ENCODE measurements at regions not wholly inside any gene's neighbourhood (a gene's known extent, or its start where the extent isn't known, plus 50 kb on each side); places are given as distances from the start of the nearest gene placed in this dataset.

DNA sequence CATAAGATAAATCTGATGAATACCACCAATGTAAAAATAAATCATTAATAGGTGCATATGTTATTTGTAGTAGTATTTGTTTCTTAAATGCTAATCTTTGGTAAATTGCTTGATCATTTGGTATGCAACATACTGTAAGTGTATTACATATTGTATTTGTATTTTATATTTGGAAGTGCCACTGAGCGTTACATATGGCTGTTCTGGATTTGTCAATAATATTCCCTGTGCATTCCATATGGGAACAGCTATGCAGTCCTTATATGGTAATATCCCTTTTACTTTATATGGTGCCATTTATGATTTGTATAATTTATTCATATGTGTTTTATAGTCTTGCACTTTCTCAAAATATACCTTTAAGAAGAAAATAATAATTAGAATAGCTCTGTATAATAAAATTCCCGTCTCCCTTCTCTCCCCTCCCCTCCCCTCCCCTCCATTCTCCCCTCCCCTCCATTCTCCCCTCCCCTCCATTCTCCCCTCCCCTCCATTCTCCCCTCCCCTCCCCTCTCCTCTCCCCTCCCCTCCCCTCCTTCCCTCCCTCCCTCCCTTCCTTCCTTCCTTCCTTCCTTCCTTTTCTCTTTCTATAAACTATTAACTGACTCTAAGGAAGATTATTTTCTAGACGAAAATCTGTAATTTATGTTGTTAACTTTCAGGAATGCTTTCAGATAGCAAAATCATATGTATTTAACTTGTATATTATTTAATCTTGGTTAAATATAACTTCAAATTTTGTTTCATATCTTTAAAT is 241.4 kb downstream of the CSNK1G3 start:
- TF ChIP-seq, protein P1, sequence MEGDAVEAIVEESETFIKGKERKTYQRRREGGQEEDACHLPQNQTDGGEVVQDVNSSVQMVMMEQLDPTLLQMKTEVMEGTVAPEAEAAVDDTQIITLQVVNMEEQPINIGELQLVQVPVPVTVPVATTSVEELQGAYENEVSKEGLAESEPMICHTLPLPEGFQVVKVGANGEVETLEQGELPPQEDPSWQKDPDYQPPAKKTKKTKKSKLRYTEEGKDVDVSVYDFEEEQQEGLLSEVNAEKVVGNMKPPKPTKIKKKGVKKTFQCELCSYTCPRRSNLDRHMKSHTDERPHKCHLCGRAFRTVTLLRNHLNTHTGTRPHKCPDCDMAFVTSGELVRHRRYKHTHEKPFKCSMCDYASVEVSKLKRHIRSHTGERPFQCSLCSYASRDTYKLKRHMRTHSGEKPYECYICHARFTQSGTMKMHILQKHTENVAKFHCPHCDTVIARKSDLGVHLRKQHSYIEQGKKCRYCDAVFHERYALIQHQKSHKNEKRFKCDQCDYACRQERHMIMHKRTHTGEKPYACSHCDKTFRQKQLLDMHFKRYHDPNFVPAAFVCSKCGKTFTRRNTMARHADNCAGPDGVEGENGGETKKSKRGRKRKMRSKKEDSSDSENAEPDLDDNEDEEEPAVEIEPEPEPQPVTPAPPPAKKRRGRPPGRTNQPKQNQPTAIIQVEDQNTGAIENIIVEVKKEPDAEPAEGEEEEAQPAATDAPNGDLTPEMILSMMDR (conservative IDR thresholded peaks at IDR 0.05 in 1 of 2, IDR thresholded peaks at IDR 0.05 in 1 of 2; ENCODE audit: low read depth in 1 of 2, low read length in 2 of 2): no peak
- TF ChIP-seq EZH2 (IDR thresholded peaks at IDR 0.05; ENCODE audit: low read length, missing control alignments): no peak

Data from fibroblast of lung (primary cell).